HCT116 (cell line): ENCODE measurements at regions not wholly inside any gene's neighbourhood (a gene's known extent, or its start where the extent isn't known, plus 50 kb on each side); places are given as distances from the start of the nearest gene placed in this dataset.

ENCODE experiments used
- ATAC-seq: fragments of 200-7000 bp; cut with Tn5 transposase; 2 replicates; pipeline ENCODE4 v1.9.1; 2020; ENCODE audit warnings: mild to moderate bottlenecking, moderate library complexity
- BruUV-seq: library from RNA; stranded (reverse); fragments of 400-500 nt; replicated peaks from 2 replicates; lab custom pipeline; 2021; lab: Mats Ljungman, UMichigan
- CTCF ChIA-PET: fragments of 300-600 bp; sonication (Branson Sonifier 250); formaldehyde crosslinking; loops from one replicate; lab custom pipeline; 2021; ENCODE audit warnings: antibody characterized with exemption; lab: Charles Lee
- POLR2A ChIA-PET: fragments of 300-600, 350-600 bp; sonication (Branson Sonifier 250); formaldehyde crosslinking; loops from one replicate; lab custom pipeline; 2021; ENCODE audit warnings: antibody characterized with exemption; lab: Charles Lee
- RAD21 ChIA-PET, 2 experiments: fragments of 300-600 bp; sonication (Branson Sonifier 250); formaldehyde crosslinking; loops; one replicate each; lab custom pipeline; 2023; ENCODE audit warnings: low total read pairs in 2 of 2; ENCODE audit not compliant: uncharacterized antibody in 2 of 2, unreplicated experiment in 2 of 2, low non-redundant PET in 1 of 2; lab: Charles Lee
- DNase-seq: peaks from one replicate; pipeline ENCODE4 v3.0.0-alpha.2; 2010; ENCODE audit warnings: low read depth, low spot score
- H2AFZ ChIP-seq: fragments of 200-600 bp; shearing (Covaris generic), sonication (generic); 2 replicates; pipeline ENCODE4 v1.6.1; 2017; ENCODE audit warnings: low read depth, mixed run types, mixed read lengths, antibody characterized with exemption, low read length; ENCODE audit not compliant: poor library complexity, severe bottlenecking
- H3K27ac ChIP-seq: 2 replicates; pipeline ENCODE4 v1.5.1; 2012; ENCODE audit warnings: low read depth, low read length
- H3K27me3 ChIP-seq: fragments of 200-600 bp; sonication (generic); 2 replicates; pipeline ENCODE4 v1.6.1; 2016; ENCODE audit warnings: mixed run types, low read length, mixed read lengths; ENCODE audit not compliant: insufficient read depth
- H3K36me3 ChIP-seq, 2 experiments: fragments of 200-500 bp in 1 of 2; fragments of 200-600 bp in 1 of 2; sonication (Bioruptor generic) in 1 of 2; sonication (generic) in 1 of 2; 2 replicates each; pipeline versions ENCODE4 v1.5.1 to v1.6.1; 2014 to 2016; ENCODE audit warnings: low read length in 2 of 2, inconsistent platforms in 1 of 2, mixed read lengths in 1 of 2, mixed run types in 1 of 2; ENCODE audit not compliant: insufficient read depth in 2 of 2, control insufficient read depth in 1 of 2
- H3K4me1 ChIP-seq, 2 experiments: fragments of 200-600 bp in 1 of 2; sonication (generic) in 1 of 2; 2 replicates each; pipeline versions ENCODE4 v1.5.1 to v1.6.1; 2012 to 2017; ENCODE audit warnings: low read length in 2 of 2, inconsistent platforms in 1 of 2, mild to moderate bottlenecking in 1 of 2, mixed read lengths in 1 of 2, mixed run types in 1 of 2, moderate library complexity in 1 of 2; ENCODE audit not compliant: insufficient read depth in 2 of 2, control insufficient read depth in 1 of 2
- H3K4me2 ChIP-seq: fragments of 200-600 bp; sonication (generic); 2 replicates; pipeline ENCODE4 v1.6.1; 2017; ENCODE audit warnings: mixed run types, low read length, mixed read lengths
- H3K4me3 ChIP-seq, 2 experiments: fragments of 200-600 bp in 1 of 2; sonication (generic) in 1 of 2; replicated peaks in 1 of 2; 2 replicates each; pipeline ENCODE4 v1.5.1; 2011 to 2016; ENCODE audit warnings: low read length in 2 of 2, control low read depth in 1 of 2, low read depth in 1 of 2, mild to moderate bottlenecking in 1 of 2, mixed read lengths in 1 of 2, mixed run types in 1 of 2
- H3K79me2 ChIP-seq: fragments of 200-600 bp; sonication (generic); 2 replicates; pipeline ENCODE4 v1.6.1; 2017; ENCODE audit warnings: mild to moderate bottlenecking, mixed run types, low read length, moderate library complexity, mixed read lengths; ENCODE audit not compliant: insufficient read depth
- H3K9ac ChIP-seq: fragments of 200-600 bp; sonication (generic); 2 replicates; pipeline ENCODE4 v1.6.1; 2016; ENCODE audit warnings: low read length, mixed read lengths
- H3K9me2 ChIP-seq: fragments of 200-600 bp; sonication (generic), shearing (Covaris generic); 2 replicates; pipeline ENCODE4 v1.6.1; 2017; ENCODE audit warnings: mixed run types, mild to moderate bottlenecking, moderate library complexity; ENCODE audit not compliant: insufficient read depth
- H3K9me3 ChIP-seq, 2 experiments: fragments of 200-500 bp in 1 of 2; fragments of 200-600 bp in 1 of 2; sonication (Bioruptor generic) in 1 of 2; sonication (generic) in 1 of 2; 2 replicates each; pipeline ENCODE4 v1.6.1; 2014 to 2017; ENCODE audit warnings: low read length in 2 of 2, mixed read lengths in 2 of 2, inconsistent platforms in 1 of 2, low read depth in 1 of 2, mild to moderate bottlenecking in 1 of 2, mixed run types in 1 of 2, moderate library complexity in 1 of 2; ENCODE audit not compliant: control insufficient read depth in 1 of 2, insufficient read depth in 1 of 2
- H4K20me1 ChIP-seq: fragments of 200-600 bp; sonication (generic), shearing (Covaris generic); 2 replicates; pipeline ENCODE4 v1.6.1; 2017; ENCODE audit warnings: mixed run types, mild to moderate bottlenecking, moderate library complexity; ENCODE audit not compliant: insufficient read depth
- ATF3 ChIP-seq: IDR thresholded peaks from 2 replicates; pipeline ENCODE4 v1.6.1; 2012
- CEBPB ChIP-seq: IDR thresholded peaks from 2 replicates; pipeline ENCODE4 v1.6.1; 2012; ENCODE audit warnings: low read depth
- EGR1 ChIP-seq: IDR thresholded peaks from 2 replicates; pipeline ENCODE4 v1.6.1; 2012; ENCODE audit warnings: low read depth
- ELF1 ChIP-seq: IDR thresholded peaks from 2 replicates; pipeline ENCODE4 v1.6.1; 2012; ENCODE audit warnings: low read depth, borderline replicate concordance
- EZH2phosphoT487 ChIP-seq: fragments of 200-600 bp; IDR thresholded peaks from 2 replicates; pipeline ENCODE4 v1.6.1; 2018; ENCODE audit warnings: antibody characterized with exemption, borderline replicate concordance
- JUND ChIP-seq: IDR thresholded peaks from 2 replicates; pipeline ENCODE4 v1.6.1; 2012
- POLR2AphosphoS5 ChIP-seq: IDR thresholded peaks from 2 replicates; pipeline ENCODE4 v1.6.1; 2011; ENCODE audit warnings: mild to moderate bottlenecking, low read depth, low read length, moderate library complexity
- SP1 ChIP-seq: IDR thresholded peaks from 2 replicates; pipeline ENCODE4 v1.6.1; 2012; ENCODE audit warnings: low read depth
- SRF ChIP-seq: IDR thresholded peaks from 2 replicates; pipeline ENCODE4 v1.6.1; 2012; ENCODE audit warnings: low read depth
- TCF7L2 ChIP-seq: IDR thresholded peaks from 2 replicates; pipeline ENCODE4 v1.7.0; 2011; ENCODE audit warnings: borderline replicate concordance, inconsistent platforms; ENCODE audit not compliant: insufficient read depth, insufficient read length; ENCODE audit errors: extremely low read depth
- YY1 ChIP-seq: IDR thresholded peaks from 2 replicates; pipeline ENCODE4 v1.6.1; 2011; ENCODE audit warnings: low read length, low read depth, moderate library complexity, mild to moderate bottlenecking; ENCODE audit not compliant: insufficient replicate concordance; ENCODE audit errors: extremely low read depth
- ZFX ChIP-seq: fragments of 450-650 bp; IDR thresholded peaks from 2 replicates; pipeline ENCODE4 v1.6.1; 2017
- ZNF274 ChIP-seq: fragments of 200-500 bp; sonication (Bioruptor generic); IDR thresholded peaks from 2 replicates; pipeline ENCODE4 v1.6.1; 2014; ENCODE audit warnings: mild to moderate bottlenecking, low read depth, low read length, inconsistent platforms
- intact Hi-C: fragments of 100-400 bp; cut with micrococcal nuclease; formaldehyde crosslinking; loops from 2 replicates; pipeline ENCODE4 v1.10.0; 2022
- TF ChIP-seq, protein P1 (sequence below): IDR thresholded peaks from 2 replicates; pipeline ENCODE4 v1.6.1; 2011; ENCODE audit warnings: mild to moderate bottlenecking, low read length, moderate library complexity; ENCODE audit not compliant: insufficient replicate concordance; ENCODE audit errors: extremely low read depth
- TF ChIP-seq, protein P2 (sequence below): IDR thresholded peaks from 2 replicates; pipeline ENCODE4 v1.6.1; 2012; ENCODE audit warnings: low read depth
- TF ChIP-seq, protein P3 (sequence below): IDR thresholded peaks from 2 replicates; pipeline ENCODE4 v1.6.1; 2012

- TF ChIP-seq TCF7L2 (no peak), ATF3 (no peak)
- TF ChIP-seq, protein P1, sequence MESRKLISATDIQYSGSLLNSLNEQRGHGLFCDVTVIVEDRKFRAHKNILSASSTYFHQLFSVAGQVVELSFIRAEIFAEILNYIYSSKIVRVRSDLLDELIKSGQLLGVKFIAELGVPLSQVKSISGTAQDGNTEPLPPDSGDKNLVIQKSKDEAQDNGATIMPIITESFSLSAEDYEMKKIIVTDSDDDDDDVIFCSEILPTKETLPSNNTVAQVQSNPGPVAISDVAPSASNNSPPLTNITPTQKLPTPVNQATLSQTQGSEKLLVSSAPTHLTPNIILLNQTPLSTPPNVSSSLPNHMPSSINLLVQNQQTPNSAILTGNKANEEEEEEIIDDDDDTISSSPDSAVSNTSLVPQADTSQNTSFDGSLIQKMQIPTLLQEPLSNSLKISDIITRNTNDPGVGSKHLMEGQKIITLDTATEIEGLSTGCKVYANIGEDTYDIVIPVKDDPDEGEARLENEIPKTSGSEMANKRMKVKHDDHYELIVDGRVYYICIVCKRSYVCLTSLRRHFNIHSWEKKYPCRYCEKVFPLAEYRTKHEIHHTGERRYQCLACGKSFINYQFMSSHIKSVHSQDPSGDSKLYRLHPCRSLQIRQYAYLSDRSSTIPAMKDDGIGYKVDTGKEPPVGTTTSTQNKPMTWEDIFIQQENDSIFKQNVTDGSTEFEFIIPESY: no peak
These were observed 449.9 kb upstream of the FLRT2 start (continued) for GRCh38 chr14:85079842-85080730.

- H3K4me2 ChIP-seq: no peak overlapping the region
- no TSS peak for BruUV-seq
- POLR2A ChIA-PET: no interaction called here
- TF ChIP-seq, protein P1: no peak
- no peak for TF ChIP-seq EZH2phosphoT487
- TF ChIP-seq, protein P2, sequence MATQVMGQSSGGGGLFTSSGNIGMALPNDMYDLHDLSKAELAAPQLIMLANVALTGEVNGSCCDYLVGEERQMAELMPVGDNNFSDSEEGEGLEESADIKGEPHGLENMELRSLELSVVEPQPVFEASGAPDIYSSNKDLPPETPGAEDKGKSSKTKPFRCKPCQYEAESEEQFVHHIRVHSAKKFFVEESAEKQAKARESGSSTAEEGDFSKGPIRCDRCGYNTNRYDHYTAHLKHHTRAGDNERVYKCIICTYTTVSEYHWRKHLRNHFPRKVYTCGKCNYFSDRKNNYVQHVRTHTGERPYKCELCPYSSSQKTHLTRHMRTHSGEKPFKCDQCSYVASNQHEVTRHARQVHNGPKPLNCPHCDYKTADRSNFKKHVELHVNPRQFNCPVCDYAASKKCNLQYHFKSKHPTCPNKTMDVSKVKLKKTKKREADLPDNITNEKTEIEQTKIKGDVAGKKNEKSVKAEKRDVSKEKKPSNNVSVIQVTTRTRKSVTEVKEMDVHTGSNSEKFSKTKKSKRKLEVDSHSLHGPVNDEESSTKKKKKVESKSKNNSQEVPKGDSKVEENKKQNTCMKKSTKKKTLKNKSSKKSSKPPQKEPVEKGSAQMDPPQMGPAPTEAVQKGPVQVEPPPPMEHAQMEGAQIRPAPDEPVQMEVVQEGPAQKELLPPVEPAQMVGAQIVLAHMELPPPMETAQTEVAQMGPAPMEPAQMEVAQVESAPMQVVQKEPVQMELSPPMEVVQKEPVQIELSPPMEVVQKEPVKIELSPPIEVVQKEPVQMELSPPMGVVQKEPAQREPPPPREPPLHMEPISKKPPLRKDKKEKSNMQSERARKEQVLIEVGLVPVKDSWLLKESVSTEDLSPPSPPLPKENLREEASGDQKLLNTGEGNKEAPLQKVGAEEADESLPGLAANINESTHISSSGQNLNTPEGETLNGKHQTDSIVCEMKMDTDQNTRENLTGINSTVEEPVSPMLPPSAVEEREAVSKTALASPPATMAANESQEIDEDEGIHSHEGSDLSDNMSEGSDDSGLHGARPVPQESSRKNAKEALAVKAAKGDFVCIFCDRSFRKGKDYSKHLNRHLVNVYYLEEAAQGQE: no peak
- no peak for TF ChIP-seq ZFX
- TF ChIP-seq, protein P3, sequence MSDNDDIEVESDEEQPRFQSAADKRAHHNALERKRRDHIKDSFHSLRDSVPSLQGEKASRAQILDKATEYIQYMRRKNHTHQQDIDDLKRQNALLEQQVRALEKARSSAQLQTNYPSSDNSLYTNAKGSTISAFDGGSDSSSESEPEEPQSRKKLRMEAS: no peak
- TF ChIP-seq SP1: no peak
- TF ChIP-seq SRF: no peak
- no peak for TF ChIP-seq JUND
- TF ChIP-seq ELF1: no peak
- no peak for TF ChIP-seq CEBPB
- TF ChIP-seq ATF3: no peak
- no peak for TF ChIP-seq POLR2AphosphoS5
- TF ChIP-seq ZNF274: no peak
- TF ChIP-seq EGR1: no peak
- TF ChIP-seq YY1: no peak
These were observed 445.6 kb upstream of the FLRT2 start for GRCh38 chr14:85084344-85084743.

More at GRCh38 chr14:85084344-85084743, 445.6 kb upstream of the FLRT2 start:
- Histone ChIP-seq H3K4me1 (no peaks in the 10 kb centered on the region), H3K36me3 (no peaks in the 10 kb centered on the region), H3K9me3 (peaks cover 7 to 21% of the 10 kb centered on the region in 2 experiments; a peak in 2 of 4 replicates), H3K27ac (no peak overlapping the region), H3K9ac (no peak overlapping the region), H4K20me1 (no peaks in the 10 kb centered on the region), H3K27me3 (no peaks in the 10 kb centered on the region), H3K4me3 (no peak overlapping the region), H2AFZ (no peak overlapping the region), H3K79me2 (no peaks in the 10 kb centered on the region), H3K9me2 (no peaks in the 10 kb centered on the region)
- no peak for ATAC-seq
- intact Hi-C loops: no loop called here
- DNase-seq: no peak
- ChIA-PET RAD21 (no interaction called here), CTCF (no interaction called here)
